IMR-90 (cell line): ENCODE measurements at regions not wholly inside any gene's neighbourhood (a gene's known extent, or its start where the extent isn't known, plus 50 kb on each side); places are given as distances from the start of the nearest gene placed in this dataset.

ENCODE experiments used
- CEBPB ChIP-seq: IDR thresholded peaks from 2 replicates; pipeline ENCODE4 v1.6.1; 2012; ENCODE audit warnings: low read depth, low read length, improper control_type of control experiment
- CHD1 ChIP-seq: IDR thresholded peaks from 2 replicates; pipeline ENCODE4 v1.6.1; 2012; ENCODE audit warnings: low read depth, low read length, improper control_type of control experiment
- CTCF ChIP-seq: conservative IDR thresholded peaks from 2 replicates; pipeline ENCODE4 v1.5.1; 2012; ENCODE audit warnings: mild to moderate bottlenecking, low read depth, low read length, improper control_type of control experiment
- POLR2A ChIP-seq: IDR thresholded peaks from 2 replicates; pipeline ENCODE4 v1.6.1; 2012; ENCODE audit warnings: mild to moderate bottlenecking, low read depth, low read length
- RAD21 ChIP-seq: IDR thresholded peaks from 2 replicates; pipeline ENCODE4 v1.6.1; 2012; ENCODE audit warnings: low read length, improper control_type of control experiment

GRCh38 chr6:114733596-114733995 lies 390.8 kb upstream of the HS3ST5 start:
- TF ChIP-seq POLR2A (no peak), RAD21 (no peak), CTCF (no peak), CHD1 (no peak), CEBPB (no peak)
